Stimulated activated CD4-positive, alpha-beta T cell treated with anti-CD3 and anti-CD28 coated beads, Interleukin-4, amount 100 ng/mL, for 1 hour (primary cell): ENCODE measurements at regions not wholly inside any gene's neighbourhood (a gene's known extent, or its start where the extent isn't known, plus 50 kb on each side); places are given as distances from the start of the nearest gene placed in this dataset.

Experiments
- DNase-seq: peaks from one replicate; pipeline ENCODE4 v3.0.0-alpha.2; 2020

- DNase-seq: no peak
Measured at GRCh38 chr4:19381068-19381467, 870.6 kb upstream of the SLIT2 start.

DNA sequence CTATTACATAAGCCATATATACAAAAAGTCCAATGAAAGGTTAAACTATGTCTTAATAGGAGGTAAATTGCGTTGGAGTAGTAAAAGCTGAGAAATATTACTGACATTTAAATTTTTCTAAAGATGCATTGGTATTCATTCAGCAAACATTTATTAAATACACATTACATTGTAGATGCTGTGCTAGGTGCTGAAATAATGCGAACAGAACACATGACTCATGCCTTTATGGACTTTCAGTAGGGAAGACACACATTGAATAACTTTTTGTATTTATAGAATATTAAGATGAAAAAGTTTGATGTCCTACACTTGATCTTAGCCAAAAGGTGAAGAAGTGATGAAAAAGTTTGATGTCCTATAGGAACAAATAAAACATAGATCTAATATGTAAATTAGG, 871.1 kb upstream of the SLIT2 start:
- DNase-seq: no peak

DNA sequence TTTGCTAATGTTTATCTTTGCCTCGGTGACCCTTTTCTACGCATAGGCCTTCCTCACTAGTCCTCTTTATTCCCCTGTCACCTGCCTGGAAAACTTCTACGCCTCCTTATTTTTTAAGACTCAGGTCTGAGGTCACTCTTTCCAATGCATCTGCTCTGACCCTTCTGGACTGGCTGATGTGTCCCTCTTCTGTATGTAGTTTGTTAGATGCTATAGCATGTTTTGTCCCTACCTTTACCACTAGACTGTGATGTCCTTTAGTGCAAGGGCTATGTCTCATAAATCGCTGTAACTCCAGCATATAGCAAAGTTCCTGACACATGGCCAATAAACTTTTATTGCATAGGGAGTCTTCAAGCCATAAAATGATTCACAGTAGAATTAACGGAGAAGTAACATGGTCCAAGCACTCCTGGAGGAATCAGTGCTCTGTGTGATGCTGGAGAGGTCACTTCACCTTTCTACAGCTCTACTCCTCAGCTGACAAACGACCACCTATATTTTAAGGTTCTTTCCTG, 872.5 kb upstream of the SLIT2 start:
- no peak for DNase-seq

- no peak for DNase-seq
Measured at GRCh38 chr4:19375931-19376330, 875.8 kb upstream of the SLIT2 start.

- no peak for DNase-seq
Measured at GRCh38 chr4:19375136-19375804, 876.4 kb upstream of the SLIT2 start.

DNA sequence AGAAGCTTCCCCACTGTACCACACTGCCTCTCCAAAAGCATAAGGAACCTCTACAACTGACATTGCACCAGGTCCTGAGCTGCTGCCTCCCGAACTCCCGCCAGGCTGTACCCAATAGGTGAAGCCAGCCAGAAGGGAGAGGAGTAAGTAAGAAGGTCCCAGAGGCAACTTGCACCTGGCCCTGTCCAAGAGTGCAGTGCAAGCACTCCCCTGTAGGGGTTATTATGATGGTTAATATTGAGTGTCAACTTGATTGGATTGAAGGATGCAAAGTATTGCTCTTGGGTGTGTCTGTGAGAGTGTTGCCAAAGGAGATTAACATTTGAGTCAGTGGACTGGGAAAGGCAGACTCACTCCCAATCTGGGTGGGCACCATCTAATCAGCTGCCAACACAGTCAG, 879.3 kb upstream of the SLIT2 start:
- no peak for DNase-seq

DNA sequence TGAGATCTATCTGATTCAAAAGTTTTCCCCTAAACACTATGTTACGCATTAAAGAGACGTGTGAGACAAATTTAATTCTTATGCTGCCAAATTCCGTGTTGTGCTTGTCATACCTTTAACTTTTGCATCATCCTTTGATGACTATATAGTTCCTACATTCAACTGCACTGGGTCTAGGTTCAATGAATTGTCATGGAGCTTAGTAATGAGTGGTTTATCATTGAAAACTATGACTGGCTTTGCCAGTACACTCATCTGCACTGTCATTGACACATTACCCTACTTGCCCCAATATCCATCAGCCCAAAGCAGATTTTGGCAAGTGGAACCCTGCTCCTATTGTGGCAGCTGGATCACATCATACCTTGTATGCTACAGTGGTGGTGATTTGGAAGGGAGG, 882.9 kb upstream of the SLIT2 start:
- no peak for DNase-seq

DNA sequence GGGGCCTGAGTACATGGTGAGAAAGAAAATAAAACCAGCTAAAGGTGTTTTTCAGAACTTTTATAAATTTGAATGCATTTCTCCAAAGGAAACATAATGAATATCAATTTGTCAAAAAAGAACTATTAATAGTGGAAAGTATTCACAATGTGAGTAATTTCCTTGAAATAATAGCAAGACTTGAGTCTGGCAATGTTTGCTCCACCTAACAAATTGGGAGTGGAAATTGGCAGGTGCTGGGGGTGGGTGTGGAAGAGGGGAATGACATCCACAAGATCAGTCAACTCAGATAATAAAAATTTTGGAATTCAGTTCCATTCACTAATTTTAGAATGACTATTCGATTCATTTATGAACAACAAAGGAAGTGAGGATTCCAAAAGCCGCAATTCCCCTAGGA, 884.8 kb upstream of the SLIT2 start:
- no peak for DNase-seq

DNA sequence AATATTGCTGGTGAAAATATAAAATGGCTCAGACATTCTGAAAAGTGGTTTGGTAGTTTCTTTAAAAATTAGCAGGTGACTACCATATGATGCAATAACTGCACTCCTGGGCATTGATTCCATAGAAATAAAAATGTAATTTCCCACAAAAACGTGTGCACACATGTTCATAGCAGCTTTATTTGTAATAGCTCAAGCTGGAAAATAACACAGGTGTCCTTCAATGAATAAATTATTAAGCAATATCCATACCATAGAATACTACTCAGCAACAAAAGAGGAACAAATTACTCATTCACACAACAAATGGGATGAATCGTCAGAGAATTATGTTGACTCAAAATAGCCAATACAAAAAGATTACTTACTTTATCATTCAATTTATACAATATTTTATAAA, 893.7 kb upstream of the SLIT2 start:
- DNase-seq: no peak

DNA sequence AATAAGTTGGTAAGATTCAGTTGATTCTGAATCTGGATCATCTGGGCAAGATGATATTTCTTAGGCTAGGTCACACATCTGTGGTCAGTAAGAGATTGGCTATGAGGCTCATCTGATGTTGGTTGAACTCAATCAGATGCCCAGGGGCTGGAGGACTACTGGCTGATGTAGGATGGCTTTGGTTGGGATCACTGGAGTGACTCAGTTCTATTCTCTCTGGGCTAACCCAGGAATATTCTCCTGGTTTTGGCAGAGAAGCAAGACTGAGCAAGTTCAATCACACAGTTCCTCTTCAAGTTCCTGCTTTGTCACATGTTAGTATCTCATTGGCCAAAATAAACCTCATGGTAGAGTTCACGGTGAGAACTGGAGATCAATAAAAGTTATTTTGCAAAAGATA, 902.3 kb upstream of the SLIT2 start:
- DNase-seq: no peak

DNA sequence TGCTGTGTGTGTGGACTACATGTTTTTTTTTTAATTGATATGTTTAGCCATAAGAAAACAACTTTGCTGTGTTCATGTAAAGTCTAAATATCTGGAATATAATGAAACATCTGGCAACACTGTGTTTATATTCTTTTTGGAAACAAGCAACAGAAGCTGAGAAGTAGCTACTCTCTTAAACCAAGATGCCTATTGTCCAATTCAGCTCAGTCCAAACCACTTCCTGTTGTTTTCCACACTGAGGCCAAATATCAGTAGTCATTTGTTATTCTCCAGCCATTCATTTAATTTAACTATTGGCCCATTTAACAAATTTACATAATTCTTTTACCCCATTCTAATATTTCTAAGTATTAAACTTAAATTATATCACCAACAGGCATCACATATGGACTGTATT, 903.0 kb upstream of the SLIT2 start:
- DNase-seq: no peak

- no peak for DNase-seq
Measured at GRCh38 chr4:19346636-19347035, 905.1 kb upstream of the SLIT2 start.

GRCh38 chr4:19329631-19330030, 922.1 kb upstream of the SLIT2 start:
- no peak for DNase-seq

GRCh38 chr4:19329077-19329476, 922.6 kb upstream of the SLIT2 start:
- no peak for DNase-seq

GRCh38 chr4:19327364-19327763, 924.3 kb upstream of the SLIT2 start:
- DNase-seq: no peak

- no peak for DNase-seq
Measured at GRCh38 chr4:19324184-19324583, 927.5 kb upstream of the SLIT2 start.

- no peak for DNase-seq
Measured at GRCh38 chr4:19319607-19320006, 932.1 kb upstream of the SLIT2 start.

- no peak for DNase-seq
Measured at GRCh38 chr4:19317377-19317776, 934.3 kb upstream of the SLIT2 start.

DNA sequence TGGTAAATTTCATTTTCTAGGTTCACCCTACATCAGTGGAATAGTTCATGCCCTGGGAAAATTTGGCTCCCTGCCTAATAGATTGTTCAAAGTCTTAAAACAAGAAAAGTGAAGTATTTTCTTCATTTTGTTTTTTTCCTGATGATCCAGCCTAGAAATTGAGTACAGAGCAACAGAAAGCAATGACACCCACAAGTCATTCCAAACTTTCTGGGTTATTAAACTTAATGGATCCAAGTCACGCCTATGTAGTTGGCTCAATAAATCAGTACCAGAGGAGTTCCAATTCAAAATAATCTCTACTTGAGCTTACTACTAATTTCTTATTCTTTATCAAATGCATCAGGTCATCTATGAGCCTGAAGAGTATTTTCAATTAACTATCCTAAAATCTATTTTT, 937.6 kb upstream of the SLIT2 start:
- no peak for DNase-seq

DNA sequence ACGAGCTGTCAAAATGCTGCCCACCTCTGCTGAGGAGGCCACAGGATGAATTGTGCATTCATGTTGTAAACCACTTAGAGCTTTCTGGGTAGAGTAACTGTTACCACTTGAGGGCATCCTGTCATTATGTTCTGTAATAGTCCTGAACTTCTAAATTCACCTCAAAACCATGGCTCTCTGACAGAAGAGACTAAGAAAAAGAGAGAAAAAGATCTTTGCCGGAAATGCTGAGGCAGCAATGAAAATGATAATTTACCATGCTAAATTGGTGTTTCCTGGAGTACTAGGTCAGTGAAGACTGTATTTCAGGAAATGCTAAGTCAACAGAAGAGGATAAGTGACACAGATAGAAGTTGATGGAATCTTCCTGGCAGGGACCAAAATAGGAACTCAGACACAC, 942.3 kb upstream of the SLIT2 start:
- no peak for DNase-seq

DNA sequence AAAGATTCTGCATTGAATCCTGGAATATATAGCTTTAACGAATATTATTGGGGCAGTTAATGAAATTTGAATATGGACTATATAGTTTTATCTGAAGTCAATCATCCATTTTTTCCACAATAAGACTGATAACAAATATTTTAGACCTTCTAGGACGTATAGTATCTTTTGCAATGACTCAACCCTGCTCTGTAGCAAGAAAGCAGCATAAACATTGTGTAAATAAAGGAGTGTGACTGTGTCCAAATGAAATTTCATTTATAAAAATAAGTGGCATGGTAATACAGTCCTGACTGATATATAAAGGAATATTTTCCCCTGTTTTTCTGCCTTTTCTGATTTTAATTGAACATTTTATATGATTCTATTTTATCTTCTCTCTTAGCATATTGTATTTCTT, 947.7 kb upstream of the SLIT2 start:
- no peak for DNase-seq

GRCh38 chr4:19301527-19301926, 950.2 kb upstream of the SLIT2 start:
- no peak for DNase-seq

- no peak for DNase-seq
Measured at GRCh38 chr4:19300213-19300612, 951.5 kb upstream of the SLIT2 start.

GRCh38 chr4:19298998-19299397, 952.7 kb upstream of the SLIT2 start:
- DNase-seq: no peak

DNA sequence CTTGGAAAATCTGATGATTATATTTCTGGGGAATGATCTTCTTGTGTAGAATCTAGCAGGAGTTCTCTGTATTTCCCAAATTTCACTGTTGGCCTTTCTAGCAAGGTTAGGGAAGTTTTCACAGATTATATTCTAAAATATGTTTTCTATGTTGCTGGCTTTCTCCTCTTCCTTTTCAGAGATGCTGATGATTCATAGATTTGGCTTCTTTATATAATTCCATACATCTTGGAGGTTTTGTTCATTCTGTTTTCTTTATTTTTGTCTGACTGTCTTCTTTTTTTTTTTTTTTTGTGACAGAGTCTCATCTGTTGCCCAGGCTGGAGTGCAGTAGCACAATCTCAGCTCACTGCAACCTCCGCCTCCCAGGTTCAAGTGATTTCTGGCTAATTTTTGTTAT, 957.9 kb upstream of the SLIT2 start:
- no peak for DNase-seq

DNA sequence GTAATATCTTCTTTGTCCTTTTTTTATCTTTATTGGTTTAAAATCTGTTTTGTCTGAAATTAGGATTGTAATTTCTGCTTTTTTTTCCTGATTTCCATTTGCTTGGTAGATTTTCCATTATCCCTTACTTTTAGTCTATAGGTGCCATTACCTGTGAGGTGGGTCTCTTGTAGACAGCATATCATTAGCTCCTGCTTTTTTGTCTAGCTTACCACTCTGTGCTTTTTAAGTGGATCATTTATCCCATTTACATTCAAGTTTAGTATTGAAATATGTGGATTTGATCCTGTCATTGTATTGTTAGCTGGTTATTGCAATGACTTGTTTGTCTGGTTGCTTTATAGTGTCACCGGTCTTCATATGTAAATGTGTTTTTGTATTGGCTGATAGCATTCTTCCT, 958.6 kb upstream of the SLIT2 start:
- DNase-seq: no peak
